Endothelial cell of umbilical vein (primary cell): ENCODE measurements at regions not wholly inside any gene's neighbourhood (a gene's known extent, or its start where the extent isn't known, plus 50 kb on each side); places are given as distances from the start of the nearest gene placed in this dataset.

Experiments used
- BruUV-seq: library from RNA; stranded (reverse); fragments of 400-500 nt; replicated peaks from 2 replicates; lab custom pipeline; 2021; lab: Mats Ljungman, UMichigan
- CTCF ChIA-PET: fragments of 300-600, 350-600 bp; sonication (Branson Sonifier 250); formaldehyde crosslinking; loops from one replicate; lab custom pipeline; 2021; ENCODE audit warnings: antibody characterized with exemption, inconsistent platforms; lab: Charles Lee
- POLR2A ChIA-PET: fragments of 300-600, 350-600 bp; sonication (Branson Sonifier 250); formaldehyde crosslinking; loops from one replicate; lab custom pipeline; 2021; ENCODE audit warnings: antibody characterized with exemption, inconsistent platforms; lab: Charles Lee
- DNase-seq: peaks from one replicate; pipeline ENCODE4 v3.0.0-alpha.2; 2011; ENCODE audit warnings: low read depth, low spot score
- FAIRE-seq: peaks from 2 replicates; lab custom pipeline; 2011; peaks lifted over from hg19 to GRCh38; lab: Jason Lieb, UNC
- H2AFZ ChIP-seq: 2 replicates; pipeline ENCODE4 v1.6.0; 2012; ENCODE audit warnings: low read depth, low read length, control low read depth, inconsistent platforms
- H3K27ac ChIP-seq: 2 replicates; pipeline ENCODE4 v1.5.1; 2011; ENCODE audit warnings: low read depth, mild to moderate bottlenecking, control low read depth, low read length, moderate library complexity; ENCODE audit not compliant: insufficient read depth
- H3K27me3 ChIP-seq, 2 experiments: 2 replicates each; pipeline versions ENCODE4 v1.6.0 to v1.6.1; 2011; ENCODE audit warnings: low read length in 2 of 2, mixed read lengths in 1 of 2; ENCODE audit not compliant: control insufficient read depth in 2 of 2, insufficient read depth in 2 of 2
- H3K36me3 ChIP-seq, 2 experiments: 2 replicates in 1 of 2; 3 replicates in 1 of 2; pipeline ENCODE4 v1.5.1; 2011; ENCODE audit warnings: low read length in 2 of 2, mild to moderate bottlenecking in 1 of 2, moderate library complexity in 1 of 2; ENCODE audit not compliant: control insufficient read depth in 2 of 2, insufficient read depth in 2 of 2; ENCODE audit errors: extremely low read depth in 1 of 2
- H3K4me1 ChIP-seq: 3 replicates; pipeline ENCODE4 v1.5.1; 2011; ENCODE audit warnings: mild to moderate bottlenecking, low read length; ENCODE audit not compliant: control insufficient read depth, insufficient read depth; ENCODE audit errors: extremely low read depth
- H3K4me2 ChIP-seq: 2 replicates; pipeline ENCODE4 v1.6.1; 2011; ENCODE audit warnings: low read length, control low read depth, mixed read lengths; ENCODE audit not compliant: insufficient read depth
- H3K4me3 ChIP-seq, 3 experiments: fragments of 200-600 bp in 1 of 3; sonication (generic), shearing (Covaris generic) in 1 of 3; replicated peaks in 1 of 3; 2 replicates each; pipeline ENCODE4 v1.5.1; 2011 to 2016; ENCODE audit warnings: control low read depth in 3 of 3, low read length in 3 of 3, mild to moderate bottlenecking in 2 of 3, inconsistent platforms in 1 of 3, low read depth in 1 of 3, moderate library complexity in 1 of 3; ENCODE audit not compliant: insufficient read depth in 1 of 3
- H3K79me2 ChIP-seq: 2 replicates; pipeline ENCODE4 v1.6.0; 2012; ENCODE audit warnings: low read length, inconsistent platforms; ENCODE audit not compliant: control insufficient read depth, insufficient read depth
- H3K9ac ChIP-seq: replicated peaks from 2 replicates; pipeline ENCODE3; 2011; ENCODE audit warnings: low read length, control low read depth; ENCODE audit not compliant: insufficient read depth; ENCODE audit errors: extremely low read depth
- H3K9me1 ChIP-seq: replicated peaks from 3 replicates; pipeline ENCODE4 v1.6.0; 2011; ENCODE audit warnings: mild to moderate bottlenecking, low read length; ENCODE audit not compliant: control insufficient read depth, insufficient read depth; ENCODE audit errors: extremely low read depth
- H3K9me3 ChIP-seq: replicated peaks from 2 replicates; pipeline ENCODE4 v1.5.1; 2012; ENCODE audit warnings: low read length, inconsistent platforms; ENCODE audit not compliant: control insufficient read depth, insufficient read depth
- H4K20me1 ChIP-seq: replicated peaks from 2 replicates; pipeline ENCODE3; 2011; ENCODE audit warnings: mild to moderate bottlenecking, low read length; ENCODE audit not compliant: control insufficient read depth, insufficient read depth; ENCODE audit errors: extremely low read depth
- EZH2 ChIP-seq: IDR thresholded peaks from 2 replicates; pipeline ENCODE4 v1.6.1; 2012; ENCODE audit warnings: borderline replicate concordance, low read depth, mild to moderate bottlenecking, moderate library complexity, low read length, inconsistent platforms; ENCODE audit not compliant: severe bottlenecking
- FOS ChIP-seq: IDR thresholded peaks from 2 replicates; pipeline ENCODE4 v1.6.1; 2011; ENCODE audit warnings: mild to moderate bottlenecking, low read length, moderate library complexity, borderline replicate concordance; ENCODE audit not compliant: insufficient read depth
- GATA2 ChIP-seq: IDR thresholded peaks from 2 replicates; pipeline ENCODE4 v1.7.0; 2011; ENCODE audit warnings: low read depth, mild to moderate bottlenecking, moderate library complexity, mixed read lengths, low read length; ENCODE audit not compliant: insufficient read length, insufficient read depth
- JUN ChIP-seq: IDR thresholded peaks from 2 replicates; pipeline ENCODE4 v1.6.1; 2011; ENCODE audit warnings: borderline replicate concordance, low read depth; ENCODE audit not compliant: insufficient read length, insufficient read depth
- MYC ChIP-seq: IDR thresholded peaks from one replicate; pipeline ENCODE4 v1.6.1; 2011; ENCODE audit warnings: mild to moderate bottlenecking, low read depth, low read length
- POLR2A ChIP-seq: IDR thresholded peaks from 2 replicates; pipeline ENCODE4 v1.6.1; 2012; ENCODE audit warnings: low read depth, mild to moderate bottlenecking, control low read depth, low read length
- POLR2AphosphoS5 ChIP-seq: IDR thresholded peaks from 2 replicates; pipeline ENCODE4 v1.6.1; 2012; ENCODE audit warnings: low read depth, mild to moderate bottlenecking, control low read depth, low read length, moderate library complexity; ENCODE audit not compliant: insufficient read depth
- dilution Hi-C: fragments of 300-500 bp; cut with MboI; formaldehyde crosslinking; loops from one replicate; pipeline ENCODE4 v1.15.0; 2019; ENCODE audit warnings: low sequenced_read_pairs; ENCODE audit not compliant: extremely low pct_ligation_motif_present
- intact Hi-C: fragments of 100-400 bp; cut with micrococcal nuclease; formaldehyde crosslinking; loops from one replicate; pipeline ENCODE4 v1.10.0; 2022
- TF ChIP-seq, protein P1 (sequence below), 2 donors: IDR thresholded peaks; 1 replicate in 1 of 2; 2 replicates in 1 of 2; pipeline ENCODE4 v1.5.1; 2011; ENCODE audit warnings: low read length in 2 of 2, mild to moderate bottlenecking in 2 of 2, moderate library complexity in 2 of 2, control low read depth in 1 of 2, inconsistent platforms in 1 of 2, low read depth in 1 of 2; ENCODE audit not compliant: insufficient read depth in 1 of 2; ENCODE audit errors: extremely low read depth in 1 of 2
- TF ChIP-seq, protein P2 (sequence below): IDR thresholded peaks from 2 replicates; pipeline ENCODE4 v1.6.1; 2011; ENCODE audit not compliant: insufficient read depth, insufficient read length

DNA sequence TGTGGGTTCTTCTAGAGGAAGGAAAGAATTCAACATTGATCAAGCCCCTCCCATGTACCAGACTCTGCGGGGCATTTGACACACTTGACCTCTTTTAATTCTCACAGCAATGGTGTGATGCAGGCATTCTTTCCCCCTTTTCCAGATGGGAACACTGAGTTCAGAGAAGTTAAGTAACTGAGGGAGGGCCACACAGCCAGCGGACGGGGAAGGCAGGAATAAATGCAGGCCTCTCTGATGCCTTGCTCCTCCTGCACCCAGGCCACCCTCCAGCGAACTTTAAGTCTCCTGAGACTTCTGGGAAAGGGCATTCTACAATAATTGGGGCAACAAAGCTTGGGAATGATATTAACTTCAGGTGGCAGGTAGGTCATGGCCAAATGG, 227.4 kb downstream of the UACA start:
- H3K4me2 ChIP-seq, result no peak overlapping the region
- H3K36me3 ChIP-seq, result no peaks in the 10 kb centered on the region
- no peak overlapping the region for H2AFZ ChIP-seq
- peaks cover 7 to 11% of the 10 kb centered on the region in 2 experiments for H3K27me3 ChIP-seq
- no peaks in the 10 kb centered on the region for H4K20me1 ChIP-seq
- FAIRE-seq (no peak), DNase-seq (no peak)
- dilution Hi-C loops (no loop called here), intact Hi-C loops (no loop called here)
- H3K79me2 ChIP-seq, result no peaks in the 10 kb centered on the region
- CTCF ChIA-PET, result interaction anchor here (1.3 kb wide), 2 partner anchors 11 to 13 kb away, joined by 3 to 4 read pairs; no protein-coding TSS in a partner anchor
- no peak overlapping the region for H3K27ac ChIP-seq
- H3K9ac ChIP-seq, result no peak overlapping the region
- H3K9me3 ChIP-seq, result no peaks in the 10 kb centered on the region
- H3K4me3 ChIP-seq, result no peak overlapping the region
- POLR2A ChIA-PET, result no interaction called here
- TF ChIP-seq MYC (no peak), FOS (no peak), EZH2 (no peak), JUN (no peak), POLR2AphosphoS5 (no peak), POLR2A (no peak), GATA2 (no peak)
- TF ChIP-seq, protein P1, sequence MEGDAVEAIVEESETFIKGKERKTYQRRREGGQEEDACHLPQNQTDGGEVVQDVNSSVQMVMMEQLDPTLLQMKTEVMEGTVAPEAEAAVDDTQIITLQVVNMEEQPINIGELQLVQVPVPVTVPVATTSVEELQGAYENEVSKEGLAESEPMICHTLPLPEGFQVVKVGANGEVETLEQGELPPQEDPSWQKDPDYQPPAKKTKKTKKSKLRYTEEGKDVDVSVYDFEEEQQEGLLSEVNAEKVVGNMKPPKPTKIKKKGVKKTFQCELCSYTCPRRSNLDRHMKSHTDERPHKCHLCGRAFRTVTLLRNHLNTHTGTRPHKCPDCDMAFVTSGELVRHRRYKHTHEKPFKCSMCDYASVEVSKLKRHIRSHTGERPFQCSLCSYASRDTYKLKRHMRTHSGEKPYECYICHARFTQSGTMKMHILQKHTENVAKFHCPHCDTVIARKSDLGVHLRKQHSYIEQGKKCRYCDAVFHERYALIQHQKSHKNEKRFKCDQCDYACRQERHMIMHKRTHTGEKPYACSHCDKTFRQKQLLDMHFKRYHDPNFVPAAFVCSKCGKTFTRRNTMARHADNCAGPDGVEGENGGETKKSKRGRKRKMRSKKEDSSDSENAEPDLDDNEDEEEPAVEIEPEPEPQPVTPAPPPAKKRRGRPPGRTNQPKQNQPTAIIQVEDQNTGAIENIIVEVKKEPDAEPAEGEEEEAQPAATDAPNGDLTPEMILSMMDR (IDR thresholded peaks at IDR 0.05; ENCODE audit: extremely low read depth in 1 of 2, insufficient read depth in 1 of 2, low read depth in 1 of 2, low read length in 2 of 2), result no peak
- TF ChIP-seq, protein P2, sequence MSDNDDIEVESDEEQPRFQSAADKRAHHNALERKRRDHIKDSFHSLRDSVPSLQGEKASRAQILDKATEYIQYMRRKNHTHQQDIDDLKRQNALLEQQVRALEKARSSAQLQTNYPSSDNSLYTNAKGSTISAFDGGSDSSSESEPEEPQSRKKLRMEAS, result no peak
- no peaks in the 10 kb centered on the region for H3K9me1 ChIP-seq
- no peaks in the 10 kb centered on the region for H3K4me1 ChIP-seq
- no TSS peak for BruUV-seq
